Testis (tissue), 2 donors: ENCODE measurements at regions not wholly inside any gene's neighbourhood (a gene's known extent, or its start where the extent isn't known, plus 50 kb on each side); places are given as distances from the start of the nearest gene placed in this dataset.

Source experiments
- DNase-seq: peaks from one replicate; pipeline ENCODE4 v3.0.0-alpha.2; 2019
- H3K27ac ChIP-seq, 2 donors: fragments of 200-600 bp; sonication (generic); one replicate each; pipeline ENCODE4 v1.5.1; 2019
- H3K27me3 ChIP-seq: fragments of 200-600 bp; sonication (generic); one replicate; pipeline ENCODE4 v1.5.1; 2019
- H3K36me3 ChIP-seq: fragments of 200-600 bp; sonication (generic); one replicate; pipeline ENCODE4 v1.5.1; 2017; ENCODE audit warnings: low read depth; ENCODE audit errors: missing control alignments
- H3K4me1 ChIP-seq: fragments of 200-600 bp; sonication (generic); one replicate; pipeline ENCODE4 v1.5.1; 2019
- H3K4me3 ChIP-seq, 2 donors: fragments of 200-600 bp; sonication (generic); one replicate each; pipeline ENCODE4 v1.5.1; 2017 to 2019
- H3K9me3 ChIP-seq: fragments of 200-600 bp; sonication (generic); one replicate; pipeline ENCODE4 v1.5.1; 2017
- POLR2A ChIP-seq: fragments of 450-650 bp; IDR thresholded peaks from one replicate; pipeline ENCODE4 v1.6.1; 2017; ENCODE audit warnings: antibody characterized with exemption, mild to moderate bottlenecking, moderate library complexity
- WGBS, 2 donors: methylation state at CpG; one replicate each; pipeline ENCODE4 v1.1.5; 2018; 5-methylcytosine and 5-hydroxymethylcytosine counted together
- intact Hi-C: fragments of 100-400 bp; cut with DNase I; formaldehyde crosslinking; loops from one replicate; pipeline ENCODE4 v1.15.1; 2023; ENCODE audit warnings: low total_unique reads
- TF ChIP-seq, protein P1 (sequence below), 3 experiments: fragments of 450-650 bp in 2 of 3; fragments of 200-600 bp in 1 of 3; sonication (generic) in 1 of 3; IDR thresholded peaks; one replicate each; pipeline ENCODE4 v1.5.1; 2016 to 2019; ENCODE audit warnings: antibody characterized with exemption in 3 of 3, mild to moderate bottlenecking in 2 of 3, moderate library complexity in 1 of 3

DNA sequence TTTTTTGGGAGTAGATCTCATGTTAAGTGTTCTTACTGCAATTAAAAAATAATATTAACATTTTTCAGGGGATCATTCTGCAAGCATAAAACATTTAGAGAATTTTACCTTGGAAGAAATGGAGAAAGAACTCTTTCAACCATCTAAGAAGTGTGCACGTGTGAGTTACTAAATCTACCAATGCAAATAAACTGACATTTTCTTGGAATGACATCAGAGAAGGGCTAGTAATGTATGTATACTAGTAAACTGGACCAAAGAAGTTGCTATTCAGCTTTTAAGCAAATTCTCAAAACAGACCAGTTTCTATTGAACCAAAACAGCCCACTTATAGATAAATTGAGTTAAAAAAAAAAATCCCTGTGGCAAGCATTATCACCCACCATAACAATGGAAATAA, 191.2 kb downstream of the BTBD3 start:
- no peaks in the 10 kb centered on the region for H3K27me3 ChIP-seq
- no peaks in the 10 kb centered on the region for H3K36me3 ChIP-seq
- H3K9me3 ChIP-seq, result no peaks in the 10 kb centered on the region
- H3K4me1 ChIP-seq, result no peaks in the 10 kb centered on the region
- 50 to 57% methylated on average over 1 of the region's 1 CpG for WGBS, 2 donors
- TF ChIP-seq, protein P1, sequence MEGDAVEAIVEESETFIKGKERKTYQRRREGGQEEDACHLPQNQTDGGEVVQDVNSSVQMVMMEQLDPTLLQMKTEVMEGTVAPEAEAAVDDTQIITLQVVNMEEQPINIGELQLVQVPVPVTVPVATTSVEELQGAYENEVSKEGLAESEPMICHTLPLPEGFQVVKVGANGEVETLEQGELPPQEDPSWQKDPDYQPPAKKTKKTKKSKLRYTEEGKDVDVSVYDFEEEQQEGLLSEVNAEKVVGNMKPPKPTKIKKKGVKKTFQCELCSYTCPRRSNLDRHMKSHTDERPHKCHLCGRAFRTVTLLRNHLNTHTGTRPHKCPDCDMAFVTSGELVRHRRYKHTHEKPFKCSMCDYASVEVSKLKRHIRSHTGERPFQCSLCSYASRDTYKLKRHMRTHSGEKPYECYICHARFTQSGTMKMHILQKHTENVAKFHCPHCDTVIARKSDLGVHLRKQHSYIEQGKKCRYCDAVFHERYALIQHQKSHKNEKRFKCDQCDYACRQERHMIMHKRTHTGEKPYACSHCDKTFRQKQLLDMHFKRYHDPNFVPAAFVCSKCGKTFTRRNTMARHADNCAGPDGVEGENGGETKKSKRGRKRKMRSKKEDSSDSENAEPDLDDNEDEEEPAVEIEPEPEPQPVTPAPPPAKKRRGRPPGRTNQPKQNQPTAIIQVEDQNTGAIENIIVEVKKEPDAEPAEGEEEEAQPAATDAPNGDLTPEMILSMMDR (IDR thresholded peaks at IDR 0.05), result no peak
- TF ChIP-seq POLR2A, result no peak
- intact Hi-C loops, result no loop called here
- no peak for DNase-seq
- no peak overlapping the region for H3K27ac ChIP-seq
- no peak overlapping the region for H3K4me3 ChIP-seq

DNA sequence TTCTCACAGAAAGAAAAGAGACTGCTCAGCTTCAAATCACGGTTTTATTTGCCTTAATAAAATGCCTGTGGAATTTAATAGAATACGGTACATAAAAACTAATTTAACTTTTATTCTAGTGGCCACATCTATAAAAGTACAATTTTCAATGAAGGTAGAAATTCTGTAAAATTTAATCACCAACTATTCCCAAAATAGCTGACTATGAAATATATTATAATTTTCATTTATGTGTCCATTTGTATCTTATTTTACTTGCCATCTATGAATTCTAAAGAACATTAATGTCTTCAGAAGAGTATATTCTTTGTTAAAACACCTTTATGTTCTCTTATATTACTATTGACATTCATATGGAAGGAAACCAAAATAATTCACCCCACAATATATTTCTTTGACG, 192.6 kb downstream of the BTBD3 start:
- no peaks in the 10 kb centered on the region for H3K36me3 ChIP-seq
- DNase-seq, result no peak
- H3K27me3 ChIP-seq, result no peaks in the 10 kb centered on the region
- no peak for TF ChIP-seq POLR2A
- TF ChIP-seq, protein P1 (IDR thresholded peaks at IDR 0.05), result no peak
- no peaks in the 10 kb centered on the region for H3K4me1 ChIP-seq
- no peak overlapping the region for H3K4me3 ChIP-seq
- no peak overlapping the region for H3K27ac ChIP-seq
- intact Hi-C loops, result no loop called here
- no peaks in the 10 kb centered on the region for H3K9me3 ChIP-seq
- 63 to 85% methylated on average over 3 of the region's 3 CpGs for WGBS, 2 donors

GRCh38 chr20:12110711-12111110, 193.0 kb downstream of the BTBD3 start:
- Histone ChIP-seq H3K4me1 (no peaks in the 10 kb centered on the region), H3K4me3 (no peak overlapping the region), H3K27ac (no peak overlapping the region), H3K9me3 (no peaks in the 10 kb centered on the region), H3K36me3 (no peaks in the 10 kb centered on the region), H3K27me3 (no peaks in the 10 kb centered on the region)
- no peak for TF ChIP-seq POLR2A
- TF ChIP-seq, protein P1 (IDR thresholded peaks at IDR 0.05), result no peak
- 52 to 62% methylated on average over 2 of the region's 2 CpGs for WGBS, 2 donors
- no peak for DNase-seq
- intact Hi-C loops, result no loop called here

DNA sequence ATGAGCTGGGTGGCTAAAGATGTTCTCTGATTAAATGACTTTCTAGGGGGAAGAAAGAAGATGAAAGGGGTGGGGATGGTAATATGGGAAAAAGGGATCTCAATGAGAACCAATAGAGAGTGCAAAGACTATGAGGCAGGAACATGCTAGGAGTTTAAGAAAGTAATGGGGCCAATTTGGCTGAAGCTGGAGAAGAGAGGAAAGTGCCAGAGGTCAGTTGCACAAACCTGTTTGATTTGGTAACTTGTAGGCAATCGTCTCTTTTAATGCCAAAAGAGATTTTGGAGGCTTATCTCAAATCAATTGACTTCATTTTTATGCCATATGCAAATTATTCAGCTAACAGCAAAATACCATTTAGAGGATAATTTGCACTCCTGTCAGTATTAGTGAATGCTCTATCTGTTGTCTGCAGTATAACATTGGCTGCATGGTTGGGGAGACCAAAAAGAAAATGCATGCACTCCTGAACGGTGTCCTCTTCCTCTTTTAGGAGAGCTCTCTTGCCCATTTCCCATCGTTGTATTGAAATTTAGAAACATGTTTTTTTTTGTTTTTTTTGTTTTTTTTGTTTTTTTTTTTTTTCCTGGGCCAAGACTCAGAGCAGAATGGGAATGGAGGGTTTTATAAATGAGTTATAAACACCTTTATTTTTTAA, 193.9 kb downstream of the BTBD3 start:
- Histone ChIP-seq H3K4me1 (no peaks in the 10 kb centered on the region), H3K9me3 (no peaks in the 10 kb centered on the region), H3K36me3 (no peaks in the 10 kb centered on the region), H3K4me3 (no peak overlapping the region), H3K27me3 (no peaks in the 10 kb centered on the region), H3K27ac (no peak overlapping the region)
- 56 to 68% methylated on average over 3 of the region's 3 CpGs for WGBS, 2 donors
- TF ChIP-seq, protein P1 (IDR thresholded peaks at IDR 0.05), result no peak
- TF ChIP-seq POLR2A, result no peak
- no peak for DNase-seq
- intact Hi-C loops, result no loop called here

DNA sequence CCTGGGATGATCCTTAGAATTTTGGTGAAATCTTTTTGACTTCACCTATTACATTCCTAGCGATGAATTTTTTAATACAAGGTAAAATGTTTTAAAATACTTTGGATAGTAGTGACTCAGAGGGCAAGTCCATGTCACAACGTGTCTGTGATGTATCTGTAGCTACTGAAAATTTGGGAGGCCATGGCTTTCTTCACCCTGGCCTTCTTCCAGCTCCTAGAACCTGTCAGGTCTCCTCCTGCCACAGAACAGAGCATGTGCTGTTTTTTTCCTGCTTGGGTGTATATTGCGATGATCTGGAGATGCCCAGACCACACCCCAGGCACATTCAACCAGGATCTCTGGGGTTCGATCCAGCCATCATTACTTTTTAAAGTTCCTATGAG, 194.4 kb downstream of the BTBD3 start:
- Histone ChIP-seq H3K36me3 (no peaks in the 10 kb centered on the region), H3K4me3 (no peak overlapping the region), H3K9me3 (no peaks in the 10 kb centered on the region), H3K27me3 (no peaks in the 10 kb centered on the region), H3K27ac (no peak overlapping the region), H3K4me1 (no peaks in the 10 kb centered on the region)
- WGBS, 2 donors, result 93 to 94% methylated on average over 4 of the region's 4 CpGs
- no peak for DNase-seq
- intact Hi-C loops, result no loop called here
- TF ChIP-seq POLR2A, result no peak
- TF ChIP-seq, protein P1 (IDR thresholded peaks at IDR 0.05), result no peak
